MM.1S (cell line): ENCODE measurements at regions not wholly inside any gene's neighbourhood (a gene's known extent, or its start where the extent isn't known, plus 50 kb on each side); places are given as distances from the start of the nearest gene placed in this dataset.

Experiments used
- DNase-seq: peaks from one replicate; pipeline ENCODE4 v3.0.0-alpha.2; 2015
- H2AFZ ChIP-seq: fragments of 300-600 bp; sonication (generic); 2 replicates; pipeline ENCODE4 v1.6.0; 2016; ENCODE audit warnings: antibody characterized with exemption, low read length
- H3F3A ChIP-seq: fragments of 300-600 bp; sonication (generic); 2 replicates; pipeline ENCODE4 v1.6.1; 2016; ENCODE audit warnings: mild to moderate bottlenecking, antibody characterized with exemption, low read length, moderate library complexity, mixed read lengths; ENCODE audit not compliant: insufficient read depth
- H3K27ac ChIP-seq: fragments of 300-600 bp; sonication (generic); 2 replicates; pipeline ENCODE4 v1.5.1; 2016; ENCODE audit warnings: mild to moderate bottlenecking, low read length
- H3K27me3 ChIP-seq: fragments of 300-600 bp; sonication (generic); replicated peaks from 2 replicates; pipeline ENCODE4 v1.6.0; 2016; ENCODE audit warnings: low read length; ENCODE audit not compliant: insufficient read depth
- H3K36me3 ChIP-seq: fragments of 300-600 bp; sonication (generic); replicated peaks from 2 replicates; pipeline ENCODE4 v1.6.1; 2016; ENCODE audit warnings: mild to moderate bottlenecking, low read length, mixed read lengths; ENCODE audit not compliant: insufficient read depth
- H3K4me1 ChIP-seq: fragments of 300-600 bp; sonication (generic); 2 replicates; pipeline ENCODE4 v1.6.1; 2016; ENCODE audit warnings: low read length, mixed read lengths
- H3K4me2 ChIP-seq: fragments of 300-600 bp; sonication (generic); 2 replicates; pipeline ENCODE4 v1.6.0; 2016; ENCODE audit warnings: low read depth, low read length
- H3K4me3 ChIP-seq: fragments of 300-600 bp; sonication (generic); 2 replicates; pipeline ENCODE4 v1.5.1; 2016; ENCODE audit warnings: low read length, mixed read lengths
- H3K79me2 ChIP-seq: fragments of 300-600 bp; sonication (generic); 2 replicates; pipeline ENCODE4 v1.6.1; 2016; ENCODE audit warnings: mixed run types, low read length, mixed read lengths
- H3K9ac ChIP-seq: fragments of 300-600 bp; sonication (generic); 2 replicates; pipeline ENCODE4 v1.6.1; 2016; ENCODE audit warnings: low read length, mixed read lengths
- H3K9me2 ChIP-seq: fragments of 300-600 bp; sonication (generic); replicated peaks from 2 replicates; pipeline ENCODE4 v1.6.1; 2016; ENCODE audit warnings: mild to moderate bottlenecking, low read length, mixed read lengths; ENCODE audit not compliant: insufficient read depth
- H3K9me3 ChIP-seq: fragments of 300-600 bp; sonication (generic); replicated peaks from 2 replicates; pipeline ENCODE4 v1.6.1; 2016; ENCODE audit warnings: mild to moderate bottlenecking, low read length, mixed read lengths; ENCODE audit not compliant: insufficient read depth
- H4K20me1 ChIP-seq: fragments of 300-600 bp; sonication (generic); 2 replicates; pipeline ENCODE4 v1.6.1; 2016; ENCODE audit warnings: mild to moderate bottlenecking, low read length, moderate library complexity, mixed read lengths; ENCODE audit not compliant: insufficient read depth
- EZH2 ChIP-seq: fragments of 300-600 bp; sonication (generic); optimal IDR thresholded peaks from 2 replicates; pipeline ENCODE3; 2017; ENCODE audit warnings: low read depth, mild to moderate bottlenecking, antibody characterized with exemption, low read length, mixed read lengths
- EZH2phosphoT487 ChIP-seq: fragments of 300-600 bp; sonication (generic); IDR thresholded peaks from 2 replicates; pipeline ENCODE4 v1.6.1; 2018; ENCODE audit warnings: antibody characterized with exemption, low read length
- TF ChIP-seq, protein P1 (sequence below): fragments of 300-600 bp; sonication (generic); IDR thresholded peaks from 2 replicates; pipeline ENCODE4 v1.5.1; 2016; ENCODE audit warnings: antibody characterized with exemption, low read length, mixed read lengths

DNA sequence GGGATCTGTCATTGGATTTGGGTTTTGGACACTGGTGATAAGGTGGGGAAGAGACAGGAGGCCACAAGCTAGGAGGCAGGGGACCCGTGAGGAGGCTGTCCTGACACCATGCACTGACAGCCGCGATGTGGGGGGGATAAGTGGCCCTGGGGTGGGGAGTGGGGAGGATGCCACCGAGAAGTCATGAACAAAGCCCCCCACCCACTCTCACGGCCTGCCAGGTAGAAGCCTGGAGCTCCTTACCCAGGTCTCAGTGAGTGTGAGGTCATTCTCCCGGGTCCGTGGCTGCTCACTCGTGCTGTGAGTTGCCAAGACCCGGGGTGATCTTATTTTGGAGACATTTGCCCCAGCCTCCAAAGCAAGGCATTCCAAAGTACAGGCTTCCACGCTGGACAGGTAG, 165.9 kb upstream of the TNRC6C start:
- Histone ChIP-seq H3K79me2 (no peaks in the 10 kb centered on the region), H4K20me1 (no peaks in the 10 kb centered on the region)
- no peak for TF ChIP-seq EZH2
- no peak for TF ChIP-seq EZH2phosphoT487
- TF ChIP-seq, protein P1, sequence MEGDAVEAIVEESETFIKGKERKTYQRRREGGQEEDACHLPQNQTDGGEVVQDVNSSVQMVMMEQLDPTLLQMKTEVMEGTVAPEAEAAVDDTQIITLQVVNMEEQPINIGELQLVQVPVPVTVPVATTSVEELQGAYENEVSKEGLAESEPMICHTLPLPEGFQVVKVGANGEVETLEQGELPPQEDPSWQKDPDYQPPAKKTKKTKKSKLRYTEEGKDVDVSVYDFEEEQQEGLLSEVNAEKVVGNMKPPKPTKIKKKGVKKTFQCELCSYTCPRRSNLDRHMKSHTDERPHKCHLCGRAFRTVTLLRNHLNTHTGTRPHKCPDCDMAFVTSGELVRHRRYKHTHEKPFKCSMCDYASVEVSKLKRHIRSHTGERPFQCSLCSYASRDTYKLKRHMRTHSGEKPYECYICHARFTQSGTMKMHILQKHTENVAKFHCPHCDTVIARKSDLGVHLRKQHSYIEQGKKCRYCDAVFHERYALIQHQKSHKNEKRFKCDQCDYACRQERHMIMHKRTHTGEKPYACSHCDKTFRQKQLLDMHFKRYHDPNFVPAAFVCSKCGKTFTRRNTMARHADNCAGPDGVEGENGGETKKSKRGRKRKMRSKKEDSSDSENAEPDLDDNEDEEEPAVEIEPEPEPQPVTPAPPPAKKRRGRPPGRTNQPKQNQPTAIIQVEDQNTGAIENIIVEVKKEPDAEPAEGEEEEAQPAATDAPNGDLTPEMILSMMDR: no peak

DNA sequence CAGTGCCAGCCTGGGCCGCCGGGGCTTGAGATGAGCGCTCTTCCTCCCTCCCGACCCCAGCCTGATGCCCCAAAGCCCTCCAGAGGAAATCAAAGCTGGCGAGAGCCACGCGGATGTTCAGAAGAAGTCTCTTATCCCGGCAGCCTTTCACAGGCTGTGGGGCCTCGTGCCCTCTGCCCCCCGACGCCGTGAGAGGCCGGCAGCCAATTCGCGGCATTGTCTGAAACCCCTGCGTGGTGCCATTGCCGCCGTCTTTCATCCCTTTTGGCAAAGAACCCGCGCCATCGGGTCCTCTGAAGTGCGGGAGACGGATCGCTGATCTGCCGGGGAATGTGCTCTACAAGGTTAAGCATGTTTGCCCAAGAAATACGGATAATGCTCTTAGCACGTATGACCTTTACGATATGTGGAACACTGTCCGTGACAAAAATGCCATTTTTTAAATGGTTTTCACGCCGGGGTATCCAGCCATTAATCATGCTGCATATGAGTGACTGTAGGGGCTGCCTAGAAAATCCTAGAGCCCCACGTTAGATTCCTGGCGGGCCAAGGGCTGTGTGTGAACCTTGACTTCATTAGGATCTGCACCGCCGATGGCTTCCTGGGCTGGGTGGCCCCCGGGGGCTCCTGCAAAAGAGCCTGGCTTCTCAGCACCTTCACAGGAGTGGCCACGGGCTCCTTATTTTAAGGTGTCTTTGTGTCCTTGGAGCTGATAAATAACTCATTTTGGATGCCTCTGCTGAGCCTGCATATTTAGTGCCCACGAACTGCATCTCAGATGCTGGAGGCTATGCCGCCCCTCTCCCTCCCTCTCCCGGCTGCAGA, 165.1 kb upstream of the TNRC6C start:
- Histone ChIP-seq H3K79me2 (no peaks in the 10 kb centered on the region), H3K27ac (no peak overlapping the region), H3K9ac (no peak overlapping the region), H3K9me3 (no peaks in the 10 kb centered on the region), H3K4me3 (no peak overlapping the region), H3F3A (no peaks in the 10 kb centered on the region), H3K9me2 (no peaks in the 10 kb centered on the region), H3K4me1 (no peaks in the 10 kb centered on the region), H3K27me3 (peaks cover 85% of the 10 kb centered on the region), H3K4me2 (no peak overlapping the region), H4K20me1 (no peaks in the 10 kb centered on the region), H2AFZ (no peak overlapping the region), H3K36me3 (no peaks in the 10 kb centered on the region)
- no peak for DNase-seq
- TF ChIP-seq, protein P1: no peak
- no peak for TF ChIP-seq EZH2phosphoT487

More for the DNA sequence above, 165.9 kb upstream of the TNRC6C start:
- Histone ChIP-seq H2AFZ (no peak overlapping the region), H3K9ac (no peak overlapping the region), H3K9me3 (no peaks in the 10 kb centered on the region), H3K4me2 (no peak overlapping the region), H3K36me3 (no peaks in the 10 kb centered on the region), H3K27me3 (peaks cover 78% of the 10 kb centered on the region), H3K4me1 (no peaks in the 10 kb centered on the region), H3K9me2 (no peaks in the 10 kb centered on the region), H3K27ac (no peak overlapping the region), H3F3A (no peaks in the 10 kb centered on the region), H3K4me3 (no peak overlapping the region)
- DNase-seq: no peak

DNA sequence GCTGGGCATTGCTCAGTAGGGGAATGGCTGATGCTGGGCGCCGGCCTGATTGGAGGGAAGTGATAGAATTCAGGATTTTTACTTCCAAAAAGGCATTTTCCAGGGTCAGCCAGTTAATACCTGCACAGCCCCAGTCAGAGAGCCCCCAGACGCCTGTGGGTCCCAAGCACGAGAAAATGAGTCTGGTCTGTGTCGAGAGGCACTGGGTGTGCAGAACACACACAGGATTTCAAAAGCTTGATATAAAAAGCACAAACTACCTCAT, 164.6 kb upstream of the TNRC6C start:
- H3K4me3 ChIP-seq: no peak overlapping the region
- H3K9ac ChIP-seq: no peak overlapping the region
- no peak overlapping the region for H3K4me2 ChIP-seq
- H2AFZ ChIP-seq: no peak overlapping the region
- no peaks in the 10 kb centered on the region for H4K20me1 ChIP-seq
- TF ChIP-seq EZH2phosphoT487 (no peak), EZH2 (no peak)
- TF ChIP-seq, protein P1: no peak
- peaks cover 87% of the 10 kb centered on the region for H3K27me3 ChIP-seq
- H3K27ac ChIP-seq: no peak overlapping the region
- H3K79me2 ChIP-seq: no peaks in the 10 kb centered on the region
- no peaks in the 10 kb centered on the region for H3K9me3 ChIP-seq
- no peaks in the 10 kb centered on the region for H3K36me3 ChIP-seq
- no peaks in the 10 kb centered on the region for H3F3A ChIP-seq
- no peak for DNase-seq
- no peaks in the 10 kb centered on the region for H3K9me2 ChIP-seq
- no peaks in the 10 kb centered on the region for H3K4me1 ChIP-seq
